Vagina (tissue), 2 donors: ENCODE measurements at regions not wholly inside any gene's neighbourhood (a gene's known extent, or its start where the extent isn't known, plus 50 kb on each side); places are given as distances from the start of the nearest gene placed in this dataset.

Experiments
- POLR2A ChIP-seq, 2 donors: fragments of 450-650 bp; IDR thresholded peaks; one replicate each; pipeline ENCODE4 v1.6.1; 2017; ENCODE audit warnings: antibody characterized with exemption in 2 of 2, mild to moderate bottlenecking in 2 of 2, moderate library complexity in 2 of 2
- TF ChIP-seq, protein P1 (sequence below), 3 experiments: fragments of 450-650 bp in 2 of 3; fragments of 200-600 bp in 1 of 3; sonication (generic) in 1 of 3; IDR thresholded peaks; one replicate each; pipeline ENCODE4 v1.5.1; 2017 to 2019; ENCODE audit warnings: antibody characterized with exemption in 3 of 3, mild to moderate bottlenecking in 2 of 3, moderate library complexity in 2 of 3

GRCh38 chr10:107529350-107529749, 364.8 kb upstream of the SORCS1 start:
- TF ChIP-seq POLR2A (IDR thresholded peaks at IDR 0.05) = no peak
- TF ChIP-seq, protein P1, sequence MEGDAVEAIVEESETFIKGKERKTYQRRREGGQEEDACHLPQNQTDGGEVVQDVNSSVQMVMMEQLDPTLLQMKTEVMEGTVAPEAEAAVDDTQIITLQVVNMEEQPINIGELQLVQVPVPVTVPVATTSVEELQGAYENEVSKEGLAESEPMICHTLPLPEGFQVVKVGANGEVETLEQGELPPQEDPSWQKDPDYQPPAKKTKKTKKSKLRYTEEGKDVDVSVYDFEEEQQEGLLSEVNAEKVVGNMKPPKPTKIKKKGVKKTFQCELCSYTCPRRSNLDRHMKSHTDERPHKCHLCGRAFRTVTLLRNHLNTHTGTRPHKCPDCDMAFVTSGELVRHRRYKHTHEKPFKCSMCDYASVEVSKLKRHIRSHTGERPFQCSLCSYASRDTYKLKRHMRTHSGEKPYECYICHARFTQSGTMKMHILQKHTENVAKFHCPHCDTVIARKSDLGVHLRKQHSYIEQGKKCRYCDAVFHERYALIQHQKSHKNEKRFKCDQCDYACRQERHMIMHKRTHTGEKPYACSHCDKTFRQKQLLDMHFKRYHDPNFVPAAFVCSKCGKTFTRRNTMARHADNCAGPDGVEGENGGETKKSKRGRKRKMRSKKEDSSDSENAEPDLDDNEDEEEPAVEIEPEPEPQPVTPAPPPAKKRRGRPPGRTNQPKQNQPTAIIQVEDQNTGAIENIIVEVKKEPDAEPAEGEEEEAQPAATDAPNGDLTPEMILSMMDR (IDR thresholded peaks at IDR 0.05) = no peak
